ENCODE measurements at regions not wholly inside any gene's neighbourhood (a gene's known extent, or its start where the extent isn't known, plus 50 kb on each side); places are given as distances from the start of the nearest gene placed in this dataset.

GRCh38 chr14:38113546-38113945 is 94.2 kb upstream of the SSTR1 start:
- Histone ChIP-seq H3K4me1 (ENCODE audit: control insufficient read depth, insufficient read depth, low read length) (no peaks in the 10 kb centered on the region), H3K9me3 (ENCODE audit: control insufficient read depth, insufficient read depth, low read depth, low read length) (no peaks in the 10 kb centered on the region), H3K36me3 (ENCODE audit: control insufficient read depth in 2 of 2, insufficient read depth in 1 of 2, low read length in 2 of 2) (no peaks in the 10 kb centered on the region), H3K27ac (ENCODE audit: extremely low read depth, low read depth, low read length) (no peak overlapping the region), H3K4me3 (ENCODE audit: low read depth, low read length) (no peak overlapping the region)
- ChIA-PET POLR2A (no interaction called here), CTCF (no interaction called here)
- TF ChIP-seq EGR2 (tag by site-specific recombination; IDR thresholded peaks at IDR 0.05; ENCODE audit: low read depth) = no peak
- TF ChIP-seq ZNF560 (tag by site-specific recombination; IDR thresholded peaks at IDR 0.05; ENCODE audit: borderline replicate concordance) = no peak
- TF ChIP-seq MZF1 (tag by site-specific recombination; IDR thresholded peaks at IDR 0.05; ENCODE audit: borderline replicate concordance) = no peak
- no peak for TF ChIP-seq ZNF518A (tag by site-specific recombination; conservative IDR thresholded peaks at IDR 0.05; ENCODE audit: low read depth)
- TF ChIP-seq ZNF311 (tag by site-specific recombination; IDR thresholded peaks at IDR 0.05; ENCODE audit: borderline replicate concordance) = no peak
- TF ChIP-seq GFI1B (tag by site-specific recombination; IDR thresholded peaks at IDR 0.05) = no peak
- TF ChIP-seq ZNF623 (tag by site-specific recombination; IDR thresholded peaks at IDR 0.05) = no peak
- TF ChIP-seq HOXA7 (CRISPR knock-in tag; IDR thresholded peaks at IDR 0.05; ENCODE audit: borderline replicate concordance) = no peak
- TF ChIP-seq ZNF707 (tag by site-specific recombination; IDR thresholded peaks at IDR 0.05) = no peak
- TF ChIP-seq CTCF (tag by site-specific recombination; IDR thresholded peaks at IDR 0.05) = no peak
- TF ChIP-seq ZFP3 (tag by site-specific recombination; IDR thresholded peaks at IDR 0.05; ENCODE audit: low read depth) = no peak
- no peak for TF ChIP-seq ZNF677 (tag by site-specific recombination; IDR thresholded peaks at IDR 0.05)
- TF ChIP-seq ELK4 (IDR thresholded peaks at IDR 0.05; ENCODE audit: borderline replicate concordance, low read depth, low read length) = no peak

- Histone ChIP-seq H3K27ac (ENCODE audit: extremely low read depth, low read depth, low read length) (no peak overlapping the region), H3K9me3 (ENCODE audit: control insufficient read depth, insufficient read depth, low read depth, low read length) (no peaks in the 10 kb centered on the region), H3K36me3 (ENCODE audit: control insufficient read depth in 2 of 2, insufficient read depth in 1 of 2, low read length in 2 of 2) (no peaks in the 10 kb centered on the region), H3K4me1 (ENCODE audit: control insufficient read depth, insufficient read depth, low read length) (no peaks in the 10 kb centered on the region), H3K4me3 (ENCODE audit: low read depth, low read length) (no peak overlapping the region)
- CTCF ChIA-PET = no interaction called here
- POLR2A ChIA-PET = no interaction called here
- TF ChIP-seq ZNF645 (tag by site-specific recombination; IDR thresholded peaks at IDR 0.05) (no peak), PRDM4 (tag by site-specific recombination; IDR thresholded peaks at IDR 0.05) (no peak), ZNF629 (tag by site-specific recombination; IDR thresholded peaks at IDR 0.05) (no peak), ZNF221 (tag by site-specific recombination; IDR thresholded peaks at IDR 0.05; ENCODE audit: borderline replicate concordance) (no peak), ZNF473 (tag by site-specific recombination; IDR thresholded peaks at IDR 0.05) (no peak), ZBTB6 (tag by site-specific recombination; IDR thresholded peaks at IDR 0.05) (no peak), ZNF677 (tag by site-specific recombination; IDR thresholded peaks at IDR 0.05) (no peak), ZNF768 (tag by site-specific recombination; IDR thresholded peaks at IDR 0.05) (no peak), ZNF133 (tag by site-specific recombination; IDR thresholded peaks at IDR 0.05) (no peak), ZNF132 (tag by site-specific recombination; IDR thresholded peaks at IDR 0.05; ENCODE audit: borderline replicate concordance) (no peak)
Measured at GRCh38 chr14:38116895-38117294, 90.8 kb upstream of the SSTR1 start.
